ENCODE measurements at regions not wholly inside any gene's neighbourhood (a gene's known extent, or its start where the extent isn't known, plus 50 kb on each side); places are given as distances from the start of the nearest gene placed in this dataset.

GRCh38 chr1:87941337-87941946 lies 612.8 kb downstream of the LMO4 start:
- no peak for TF ChIP-seq EP300 (IDR thresholded peaks at IDR 0.05)
- no peak for TF ChIP-seq CTCF (IDR thresholded peaks at IDR 0.05)
